ENCODE measurements at regions not wholly inside any gene's neighbourhood (a gene's known extent, or its start where the extent isn't known, plus 50 kb on each side); places are given as distances from the start of the nearest gene placed in this dataset.

GRCh38 chr5:164060786-164061355, 555.5 kb downstream of the MAT2B start:
- DNase-seq (ENCODE audit: low read depth in 1 of 2, low spot score in 1 of 2) = no peak
- Histone ChIP-seq H3K9me3 (ENCODE audit: low read depth) (no peaks in the 10 kb centered on the region), H3K4me3 (no peak overlapping the region), H3K4me1 (ENCODE audit: low read depth) (no peaks in the 10 kb centered on the region), H3K36me3 (no peaks in the 10 kb centered on the region), H3K27ac (no peak overlapping the region), H3K27me3 (no peaks in the 10 kb centered on the region)
- TF ChIP-seq, protein P1, sequence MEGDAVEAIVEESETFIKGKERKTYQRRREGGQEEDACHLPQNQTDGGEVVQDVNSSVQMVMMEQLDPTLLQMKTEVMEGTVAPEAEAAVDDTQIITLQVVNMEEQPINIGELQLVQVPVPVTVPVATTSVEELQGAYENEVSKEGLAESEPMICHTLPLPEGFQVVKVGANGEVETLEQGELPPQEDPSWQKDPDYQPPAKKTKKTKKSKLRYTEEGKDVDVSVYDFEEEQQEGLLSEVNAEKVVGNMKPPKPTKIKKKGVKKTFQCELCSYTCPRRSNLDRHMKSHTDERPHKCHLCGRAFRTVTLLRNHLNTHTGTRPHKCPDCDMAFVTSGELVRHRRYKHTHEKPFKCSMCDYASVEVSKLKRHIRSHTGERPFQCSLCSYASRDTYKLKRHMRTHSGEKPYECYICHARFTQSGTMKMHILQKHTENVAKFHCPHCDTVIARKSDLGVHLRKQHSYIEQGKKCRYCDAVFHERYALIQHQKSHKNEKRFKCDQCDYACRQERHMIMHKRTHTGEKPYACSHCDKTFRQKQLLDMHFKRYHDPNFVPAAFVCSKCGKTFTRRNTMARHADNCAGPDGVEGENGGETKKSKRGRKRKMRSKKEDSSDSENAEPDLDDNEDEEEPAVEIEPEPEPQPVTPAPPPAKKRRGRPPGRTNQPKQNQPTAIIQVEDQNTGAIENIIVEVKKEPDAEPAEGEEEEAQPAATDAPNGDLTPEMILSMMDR (IDR thresholded peaks at IDR 0.05; ENCODE audit: low read depth, low read length) = no peak

DNA sequence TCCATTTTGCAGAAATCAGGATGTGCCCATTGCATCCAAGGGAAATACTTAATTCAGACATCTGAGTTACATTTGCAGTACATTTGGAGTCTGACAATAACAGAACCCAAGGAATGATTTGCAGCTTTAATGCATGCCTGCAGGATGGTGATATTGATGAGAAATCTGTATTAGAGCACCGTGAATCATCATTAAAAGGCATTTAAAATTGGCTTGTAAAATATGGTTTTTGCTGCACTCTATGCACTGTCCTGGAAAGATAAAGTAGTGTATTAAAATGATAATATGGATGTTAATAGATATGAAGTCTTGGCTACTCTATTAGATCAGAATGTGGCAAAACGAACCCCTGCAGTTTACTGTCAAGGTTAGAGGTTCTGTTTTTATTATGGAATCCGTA, 556.9 kb downstream of the MAT2B start:
- no peak overlapping the region for H3K27ac ChIP-seq
- H3K36me3 ChIP-seq = no peaks in the 10 kb centered on the region
- H3K4me3 ChIP-seq = no peak overlapping the region
- TF ChIP-seq, protein P1 (IDR thresholded peaks at IDR 0.05; ENCODE audit: low read depth, low read length) = no peak
- no peak for DNase-seq (ENCODE audit: low read depth in 1 of 2, low spot score in 1 of 2)
- H3K4me1 ChIP-seq (ENCODE audit: low read depth) = no peaks in the 10 kb centered on the region
- no peaks in the 10 kb centered on the region for H3K27me3 ChIP-seq
- H3K9me3 ChIP-seq (ENCODE audit: low read depth) = no peaks in the 10 kb centered on the region

DNA sequence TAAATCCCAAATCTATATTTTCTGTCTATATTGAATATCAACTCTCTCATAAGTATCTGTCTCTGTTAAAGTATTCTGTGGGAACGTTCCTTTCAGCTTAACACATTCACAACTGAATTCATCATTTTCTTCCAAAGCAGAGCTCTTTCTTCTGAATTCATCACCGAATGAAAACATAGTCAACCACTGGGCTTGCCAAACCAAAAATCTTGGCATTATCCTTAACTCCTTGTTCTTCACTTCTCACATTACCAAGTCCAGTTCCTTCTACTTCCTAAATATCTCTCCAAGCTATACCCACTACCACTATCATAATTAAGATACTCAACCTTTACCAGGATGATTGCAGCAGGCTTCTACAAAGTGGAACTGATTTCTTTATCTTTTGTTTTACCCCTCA, 559.8 kb downstream of the MAT2B start:
- H3K4me3 ChIP-seq = no peak overlapping the region
- no peaks in the 10 kb centered on the region for H3K36me3 ChIP-seq

DNA sequence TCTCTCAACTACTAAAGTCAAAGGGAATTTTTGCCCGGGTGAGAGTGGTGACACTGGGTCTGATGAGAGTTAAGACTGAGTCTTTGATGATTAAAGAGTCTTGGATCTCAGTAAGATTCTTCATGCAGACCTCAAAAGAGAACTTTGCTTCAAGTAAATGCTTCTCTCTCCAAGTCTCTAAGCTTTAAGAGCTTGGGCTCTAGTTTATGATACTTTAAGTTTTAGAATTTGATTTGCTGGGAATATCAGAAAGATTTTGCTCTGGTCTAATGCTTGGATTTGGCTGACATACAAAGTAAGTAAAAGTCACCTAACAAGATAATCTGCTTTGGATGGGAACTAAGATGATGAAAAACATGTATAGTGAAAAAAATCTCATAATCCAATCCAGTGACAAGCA, 566.3 kb downstream of the MAT2B start:
- Histone ChIP-seq H3K4me1 (ENCODE audit: low read depth) (peaks cover 10% of the 10 kb centered on the region), H3K27me3 (no peaks in the 10 kb centered on the region), H3K4me3 (no peak overlapping the region), H3K36me3 (no peaks in the 10 kb centered on the region), H3K27ac (no peak overlapping the region), H3K9me3 (ENCODE audit: low read depth) (no peaks in the 10 kb centered on the region)
- DNase-seq (ENCODE audit: low read depth in 1 of 2, low spot score in 1 of 2) = no peak
- TF ChIP-seq, protein P1 (IDR thresholded peaks at IDR 0.05; ENCODE audit: low read depth, low read length) = no peak

More for the DNA sequence above, 559.8 kb downstream of the MAT2B start:
- Histone ChIP-seq H3K27me3 (no peaks in the 10 kb centered on the region), H3K9me3 (ENCODE audit: low read depth) (no peaks in the 10 kb centered on the region), H3K4me1 (ENCODE audit: low read depth) (no peaks in the 10 kb centered on the region), H3K27ac (no peak overlapping the region)
- no peak for DNase-seq (ENCODE audit: low read depth in 1 of 2, low spot score in 1 of 2)
- TF ChIP-seq, protein P1 (IDR thresholded peaks at IDR 0.05; ENCODE audit: low read depth, low read length) = no peak

DNA sequence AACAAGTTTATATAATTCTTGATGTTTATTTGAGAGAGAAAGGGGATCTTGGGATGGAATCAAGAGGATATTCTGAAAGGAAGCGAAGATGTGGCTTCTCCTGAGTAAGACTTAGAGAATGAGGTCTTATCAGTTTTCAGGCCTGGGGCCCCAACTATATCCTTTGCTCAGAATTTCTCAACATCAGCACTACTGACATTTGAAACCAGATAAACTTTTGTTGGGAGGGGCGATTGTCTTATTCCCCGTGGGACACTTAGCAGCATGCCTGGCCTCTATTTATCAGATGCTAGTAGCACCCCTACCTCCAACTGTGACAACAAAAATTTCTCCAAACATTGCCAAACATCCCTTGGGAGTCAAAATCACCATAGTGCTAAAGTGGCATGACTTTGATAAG, 567.7 kb downstream of the MAT2B start:
- peak overlapping the region; percentile 6 for H3K27ac ChIP-seq

More for the DNA sequence above, 567.7 kb downstream of the MAT2B start:
- no peaks in the 10 kb centered on the region for H3K36me3 ChIP-seq
- peaks cover 10% of the 10 kb centered on the region for H3K4me1 ChIP-seq (ENCODE audit: low read depth)
- no peak overlapping the region for H3K4me3 ChIP-seq
- peak; percentile 15 to 24 for DNase-seq (ENCODE audit: low read depth in 1 of 2, low spot score in 1 of 2)
- no peaks in the 10 kb centered on the region for H3K27me3 ChIP-seq
- TF ChIP-seq, protein P1 (IDR thresholded peaks at IDR 0.05; ENCODE audit: low read depth, low read length) = no peak
- no peaks in the 10 kb centered on the region for H3K9me3 ChIP-seq (ENCODE audit: low read depth)

Data from cardiac muscle cell (in vitro differentiated cells and primary cell).